ENCODE measurements at regions not wholly inside any gene's neighbourhood (a gene's known extent, or its start where the extent isn't known, plus 50 kb on each side); places are given as distances from the start of the nearest gene placed in this dataset.
"Not testable (repeated sequence)": the region's sequence is repeated elsewhere in the genome, so short reads cannot be mapped to it uniquely, and the experiment has no call there.

DNA sequence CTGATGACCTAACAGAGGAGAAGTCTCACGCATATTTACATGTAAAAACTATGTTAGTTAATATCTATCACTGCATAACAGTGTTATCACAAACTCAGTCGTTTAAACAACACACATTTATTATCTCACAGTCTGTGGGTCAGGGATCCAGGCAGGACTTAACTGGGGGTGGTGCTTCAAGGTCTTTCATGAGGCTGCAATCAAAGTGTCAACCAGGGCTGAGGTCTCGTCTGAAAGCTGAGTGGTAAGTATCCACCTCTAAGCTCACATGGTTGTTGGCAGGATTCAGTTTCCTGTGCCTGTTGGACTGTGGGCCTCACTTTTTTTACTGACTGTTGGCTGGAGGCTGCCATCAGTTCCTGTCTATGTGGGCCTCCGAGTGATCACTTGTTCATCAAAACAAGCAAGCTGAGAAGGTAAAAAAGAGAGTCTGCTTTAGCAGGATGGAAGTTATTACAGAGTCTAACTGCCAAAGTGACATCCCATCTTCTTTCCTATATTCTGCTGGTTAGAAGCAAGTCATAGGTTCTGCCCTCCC is 188.6 kb downstream of the CARTPT start:
- DNase-seq = no peak

GRCh38 chr5:71910741-71911140 is 191.7 kb downstream of the CARTPT start:
- DNase-seq = no peak

DNA sequence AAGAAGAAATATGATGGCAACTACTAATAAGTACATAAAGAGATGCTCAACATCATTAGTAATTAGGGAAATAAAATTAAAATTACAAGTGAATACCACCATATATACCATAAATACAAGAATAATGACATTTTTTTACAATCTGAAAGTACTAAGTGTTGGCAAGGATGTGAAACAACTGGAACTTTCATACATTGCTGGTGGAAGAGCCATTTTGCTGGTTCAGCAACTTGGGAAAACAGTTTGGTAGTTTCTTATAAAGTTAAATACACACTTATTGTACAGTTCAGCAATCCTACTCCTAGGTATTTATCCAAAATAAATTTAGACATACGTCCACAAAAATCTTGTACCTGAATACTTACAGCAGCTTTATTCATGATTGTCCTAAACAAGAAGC is 192.9 kb downstream of the CARTPT start:
- DNase-seq = no peak

DNA sequence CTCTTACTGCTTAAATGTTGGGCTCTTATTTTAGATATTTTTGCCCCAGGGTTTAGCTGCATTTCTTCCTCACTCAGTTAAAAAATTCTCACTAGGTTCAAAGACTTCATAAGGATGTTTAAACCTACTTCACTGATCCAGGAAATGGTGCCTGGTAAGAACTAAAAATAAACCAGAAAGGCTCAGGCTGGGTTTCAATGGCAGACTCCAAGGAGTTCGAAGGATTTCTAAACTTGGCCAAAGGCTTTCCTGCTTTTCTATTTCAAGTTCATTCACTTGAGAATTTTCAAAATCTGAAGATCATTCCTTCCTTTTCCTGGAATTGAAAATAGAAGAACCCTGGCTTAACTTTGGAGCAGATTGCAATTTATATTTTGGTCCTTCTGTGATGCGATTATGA is 193.0 kb upstream of the MAP1B start:
- no peak for DNase-seq

GRCh38 chr5:71922584-71923106 is 184.6 kb upstream of the MAP1B start:
- no peak for DNase-seq

GRCh38 chr5:71923755-71924154 is 183.5 kb upstream of the MAP1B start:
- no peak for DNase-seq

DNA sequence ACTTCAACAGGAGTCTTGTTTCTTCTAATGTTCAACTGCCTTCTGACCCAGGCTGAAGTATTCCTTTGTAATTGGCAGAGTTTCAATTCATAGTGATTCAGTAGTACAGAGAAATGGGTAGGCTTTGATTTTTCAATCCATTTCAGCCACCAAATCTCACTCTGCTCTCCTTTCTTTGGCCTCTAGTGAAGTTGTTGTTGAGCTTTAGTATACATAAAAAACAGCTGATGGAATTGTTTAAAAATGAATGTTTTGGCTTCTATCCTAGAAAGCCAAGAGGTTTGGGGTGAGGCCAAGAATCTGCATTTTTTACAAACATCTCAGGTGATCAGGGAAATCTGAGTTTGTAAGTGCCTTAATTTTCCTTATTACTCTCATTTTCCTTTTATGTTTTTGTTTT is 182.9 kb upstream of the MAP1B start:
- no peak for DNase-seq

DNA sequence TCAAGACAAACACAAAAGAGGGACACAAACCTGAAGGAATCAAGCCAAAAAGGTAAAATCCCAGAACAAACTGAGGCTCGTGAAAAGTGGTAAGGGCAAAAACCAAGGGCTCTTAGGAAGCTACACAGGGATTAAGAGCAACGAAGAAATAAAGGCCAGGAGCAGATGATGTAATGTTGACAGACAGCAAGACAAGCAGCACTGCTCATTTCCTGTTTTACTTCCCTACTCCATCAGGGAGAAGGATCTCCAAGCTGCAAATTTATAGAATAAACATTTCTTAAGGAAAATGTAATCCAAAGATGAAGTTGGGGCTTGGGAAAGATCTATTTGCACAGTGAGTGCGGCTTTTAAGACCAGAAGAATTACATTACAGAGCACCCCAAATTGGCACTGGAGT is 182.3 kb upstream of the MAP1B start:
- no peak for DNase-seq

DNA sequence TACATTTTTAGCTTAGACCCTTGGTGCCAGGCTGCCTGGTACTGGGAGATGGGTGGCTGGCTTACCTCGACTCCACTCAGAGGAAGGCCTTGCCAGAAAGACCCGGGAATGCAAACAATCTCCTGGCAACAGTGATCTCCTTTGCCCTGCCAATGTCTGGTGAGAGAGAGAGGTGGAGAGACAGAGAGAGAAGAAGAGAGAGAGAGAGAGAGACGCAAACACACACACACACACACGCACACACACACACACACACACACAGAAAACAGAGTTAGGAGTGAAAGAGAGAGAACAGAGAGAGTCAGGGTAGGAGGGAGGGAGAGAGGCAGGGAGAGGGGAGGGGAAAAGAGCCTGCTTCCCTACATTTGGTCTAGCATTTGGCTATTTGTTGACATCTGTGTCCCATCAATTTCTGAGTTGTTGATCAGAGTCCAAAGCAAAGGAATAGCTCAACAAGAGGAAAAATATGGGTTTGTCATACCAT is 181.6 kb upstream of the MAP1B start:
- DNase-seq = no peak

DNA sequence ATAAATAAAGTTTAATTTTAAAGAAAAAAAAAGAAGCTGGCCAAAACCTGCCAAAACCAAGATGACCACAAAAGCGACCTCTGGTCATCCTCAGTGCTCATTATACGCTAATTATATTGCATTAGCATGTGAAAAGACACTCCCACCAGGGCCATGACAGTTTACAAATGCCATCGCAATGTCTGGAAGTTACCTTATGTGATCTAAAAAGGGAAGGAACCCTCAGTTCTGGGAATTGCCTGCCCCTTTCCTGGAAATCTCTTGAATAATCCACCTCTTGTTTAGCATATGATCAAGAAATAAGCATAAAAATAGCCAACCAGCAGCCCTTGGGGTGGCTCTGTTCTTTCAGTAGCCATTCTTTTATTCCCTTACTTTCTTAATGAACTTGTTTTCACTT is 178.3 kb upstream of the MAP1B start:
- no peak for DNase-seq

GRCh38 chr5:71930554-71930953 is 176.7 kb upstream of the MAP1B start:
- DNase-seq = not testable (repeated sequence)

GRCh38 chr5:71932131-71932654 is 175.1 kb upstream of the MAP1B start:
- no peak for DNase-seq

GRCh38 chr5:71932655-71933338 is 174.5 kb upstream of the MAP1B start:
- DNase-seq = no peak

- no peak for DNase-seq
Observed at GRCh38 chr5:71934322-71934721, 173.0 kb upstream of the MAP1B start.

DNA sequence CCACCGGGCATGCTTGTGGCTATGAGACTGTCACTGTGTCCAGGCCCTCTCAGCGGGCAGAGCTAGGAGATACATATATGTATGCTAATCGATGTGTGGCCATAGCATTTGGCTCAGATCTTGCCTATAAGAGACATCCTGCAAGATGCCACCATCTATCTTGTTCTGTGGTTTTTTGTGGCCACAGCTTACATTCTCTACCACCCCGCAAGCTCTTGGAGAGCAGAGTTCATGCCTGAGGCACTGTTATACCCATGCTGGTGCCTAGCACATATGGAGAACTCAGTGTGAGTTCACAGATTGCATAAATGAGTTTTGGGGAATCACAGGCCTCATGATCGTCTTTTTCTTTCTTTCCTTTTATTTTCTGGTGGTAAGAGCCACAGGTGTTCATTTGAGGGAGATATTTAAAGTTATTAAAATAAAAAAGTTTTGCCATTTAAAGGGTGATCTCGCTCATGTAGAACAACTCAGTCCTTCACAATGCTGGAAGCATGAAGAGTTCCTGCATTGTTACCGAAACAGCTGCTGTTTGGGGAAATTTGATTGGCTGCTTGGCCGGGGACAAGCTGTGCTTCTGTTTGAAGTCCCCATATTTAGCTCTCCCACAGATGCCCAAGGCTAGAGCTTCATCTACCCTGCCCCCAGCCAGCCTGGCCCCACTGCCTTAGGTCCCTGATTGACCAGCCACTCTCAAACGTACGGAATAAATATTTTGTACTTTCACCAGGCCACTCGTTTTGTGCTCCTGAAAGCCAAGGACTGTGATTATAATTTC is 169.2 kb upstream of the MAP1B start:
- no peak for DNase-seq

DNA sequence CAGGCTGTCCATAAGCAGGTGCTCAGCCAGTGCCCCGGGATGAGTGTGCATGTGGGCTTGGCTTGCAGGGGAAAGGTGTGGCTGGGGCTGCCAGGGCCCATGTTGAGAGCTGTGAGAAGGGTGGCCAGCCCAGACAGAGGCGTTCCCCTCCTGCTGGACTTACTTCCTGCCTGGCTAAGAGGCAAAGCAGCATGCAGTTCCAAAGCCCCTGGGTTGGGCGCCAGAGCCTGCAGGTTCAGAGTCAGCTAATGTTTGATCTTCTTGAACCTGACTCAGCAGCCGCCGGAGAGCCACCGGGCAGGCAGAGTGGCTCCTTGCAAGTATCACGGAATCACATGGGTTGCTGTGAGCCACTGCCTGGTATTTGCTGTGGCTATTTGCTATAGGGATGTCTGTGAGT is 168.4 kb upstream of the MAP1B start:
- DNase-seq = no peak

DNA sequence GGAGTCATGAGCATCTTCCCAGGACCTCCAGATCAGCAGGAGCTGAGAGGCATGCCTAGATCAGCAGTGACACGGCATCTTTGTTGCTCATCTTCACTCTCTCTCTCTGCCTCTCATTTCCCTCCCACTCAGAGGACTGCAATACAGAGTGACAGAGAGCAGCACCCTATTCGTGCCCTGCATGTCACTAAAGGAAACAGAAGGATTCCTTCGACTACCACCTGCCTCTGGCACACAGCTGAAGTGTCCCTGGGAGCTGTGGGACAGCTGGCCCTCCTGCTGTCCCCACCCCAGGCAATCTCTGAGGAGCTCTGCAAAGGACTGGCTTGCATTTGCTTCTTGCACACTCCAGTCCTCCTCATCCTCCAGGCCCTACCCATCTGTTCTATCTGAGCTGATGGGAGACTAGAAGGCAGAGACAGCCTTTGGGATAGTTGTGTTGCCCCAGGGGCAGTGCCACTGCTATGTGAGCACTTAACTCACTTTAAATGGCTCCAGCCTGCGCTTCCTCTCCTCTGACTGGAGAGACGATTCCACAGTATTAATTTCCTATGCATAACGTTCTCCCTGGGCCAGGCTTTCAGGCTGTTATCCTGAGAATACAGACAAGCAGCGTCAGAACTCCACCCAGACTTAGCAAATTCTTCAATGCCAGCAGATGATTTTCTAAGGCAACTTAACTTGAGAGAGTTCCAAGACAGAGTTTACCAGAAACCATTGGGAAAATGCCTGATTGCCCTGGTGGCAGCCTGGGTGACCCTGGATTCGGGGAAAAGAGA is 167.6 kb upstream of the MAP1B start:
- DNase-seq = no peak

- DNase-seq = no peak
Observed at GRCh38 chr5:71943874-71944273, 163.4 kb upstream of the MAP1B start.

DNA sequence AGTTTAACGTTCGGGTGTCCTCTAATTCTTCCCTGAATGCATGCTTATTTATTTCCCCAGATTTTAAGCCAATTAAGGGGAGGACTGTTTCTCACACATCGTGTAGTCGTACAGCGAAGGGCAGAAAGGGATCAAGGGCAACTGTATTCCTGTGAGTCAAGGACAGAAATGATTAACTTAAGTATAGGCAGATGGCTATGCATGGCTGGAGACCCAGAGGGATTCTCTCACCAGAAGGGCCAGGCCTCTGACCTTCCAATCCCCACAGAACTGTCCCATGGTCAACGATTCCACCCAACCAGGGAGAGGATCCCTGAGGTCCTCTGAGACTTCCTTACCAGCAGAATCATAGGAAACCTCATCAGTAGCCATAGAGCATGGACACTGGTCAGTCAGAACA is 161.8 kb upstream of the MAP1B start:
- no peak for DNase-seq

DNA sequence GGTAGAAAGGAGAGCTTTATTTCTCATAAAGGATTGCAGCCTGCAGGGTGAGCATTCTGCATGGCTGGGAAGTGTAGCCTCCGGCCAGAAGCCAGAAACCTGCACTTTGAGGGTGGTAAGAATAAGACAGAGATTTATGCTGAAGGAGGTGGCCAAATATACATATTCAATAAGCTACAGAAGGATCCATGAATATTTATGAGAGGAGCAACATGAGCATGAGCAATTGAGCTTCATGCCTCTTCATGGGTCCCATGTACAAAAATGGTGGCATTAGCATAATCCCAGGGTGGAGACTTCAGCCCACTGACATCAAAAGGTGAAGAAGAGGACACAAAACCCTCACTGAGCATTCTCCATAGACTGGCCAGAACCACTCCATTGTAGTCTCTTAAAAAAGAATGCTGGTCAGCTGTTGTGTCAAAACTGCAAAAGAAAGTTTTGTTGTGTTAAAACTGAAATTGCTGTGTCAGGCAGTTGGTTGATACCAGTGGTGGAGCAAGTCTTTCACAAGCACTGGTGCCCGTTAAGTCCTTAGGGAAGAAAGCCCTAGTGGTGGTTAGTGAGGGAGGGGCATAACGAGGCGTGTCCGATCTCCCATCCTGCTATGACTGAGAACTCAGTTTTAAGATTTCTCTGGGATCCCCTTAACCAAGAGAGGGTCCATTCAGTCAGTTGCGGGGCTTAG is 160.8 kb upstream of the MAP1B start:
- DNase-seq = no peak

DNA sequence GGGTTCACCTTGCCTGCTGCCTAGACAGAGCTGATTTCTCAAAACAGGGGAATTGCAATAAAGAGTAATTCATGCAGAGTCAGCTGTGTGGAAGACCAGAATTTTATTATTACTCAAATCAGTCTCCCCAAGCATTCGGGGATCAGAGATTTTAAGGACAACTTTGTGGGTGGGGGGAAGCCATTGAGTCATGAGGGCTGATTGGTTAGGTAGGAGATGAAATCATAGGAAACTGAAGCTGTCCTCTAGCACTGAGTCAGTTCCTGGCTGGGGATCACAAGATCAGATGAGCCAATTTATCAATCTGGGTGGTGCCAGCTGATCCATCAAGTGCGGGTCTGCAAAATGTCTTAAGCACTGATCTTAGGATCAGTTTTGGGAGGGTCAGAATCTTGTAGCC is 159.1 kb upstream of the MAP1B start:
- DNase-seq = no peak

GRCh38 chr5:71949772-71950171 is 157.5 kb upstream of the MAP1B start:
- no peak for DNase-seq

Measured in CD4-positive, alpha-beta T cell treated with Interleukin-21 for 1 hour (primary cell).